ENCODE measurements at regions not wholly inside any gene's neighbourhood (a gene's known extent, or its start where the extent isn't known, plus 50 kb on each side); places are given as distances from the start of the nearest gene placed in this dataset.
"Not testable (repeated sequence)": the region's sequence is repeated elsewhere in the genome, so short reads cannot be mapped to it uniquely, and the experiment has no call there.

GRCh38 chr15:66886241-66886675, 179.1 kb upstream of the SMAD3 start:
- H3K27me3 ChIP-seq (ENCODE audit: control insufficient read depth, extremely low read depth, insufficient read depth, low read length): no peaks in the 10 kb centered on the region
- no peaks in the 10 kb centered on the region for H3K9me3 ChIP-seq (ENCODE audit: control insufficient read depth, low read depth, low read length)
- H3K9ac ChIP-seq (ENCODE audit: control insufficient read depth, extremely low read depth, insufficient read depth, low read length): no peak overlapping the region
- H3K4me1 ChIP-seq (ENCODE audit: control insufficient read depth, extremely low read depth, insufficient read depth, low read length): peaks cover 26% of the 10 kb centered on the region
- dilution Hi-C loops (cut with MboI; ENCODE audit: extremely low pct_ligation_motif_present, low sequenced_read_pairs): no loop called here
- no peak overlapping the region for H2AFZ ChIP-seq (ENCODE audit: control insufficient read depth, low read length)
- no peak overlapping the region for H3K4me2 ChIP-seq (ENCODE audit: control insufficient read depth, extremely low read depth, insufficient read depth, low read depth, low read length)
- FAIRE-seq (no peak), DNase-seq (ENCODE audit: low read depth, low spot score) (no peak)
- H3K9me1 ChIP-seq (ENCODE audit: control insufficient read depth, extremely low read depth, insufficient read depth, low read length): no peaks in the 10 kb centered on the region
- H4K20me1 ChIP-seq (ENCODE audit: control insufficient read depth, extremely low read depth, insufficient read depth, low read length): no peaks in the 10 kb centered on the region
- H3K27ac ChIP-seq (ENCODE audit: control insufficient read depth, insufficient read depth, low read length): no peak overlapping the region
- TF ChIP-seq EZH2 (IDR thresholded peaks at IDR 0.05; ENCODE audit: low read length) (no peak), CTCF (optimal IDR thresholded peaks at IDR 0.05 in 1 of 3, IDR thresholded peaks at IDR 0.05 in 1 of 3, conservative IDR thresholded peaks at IDR 0.05 in 1 of 3; ENCODE audit: extremely low read depth in 1 of 3, insufficient read depth in 2 of 3, low read length in 3 of 3) (no peak)
- no peaks in the 10 kb centered on the region for H3K36me3 ChIP-seq (ENCODE audit: control insufficient read depth in 2 of 2, extremely low read depth in 1 of 2, insufficient read depth in 2 of 2, low read length in 2 of 2)
- H3K79me2 ChIP-seq (ENCODE audit: control insufficient read depth, insufficient read depth, low read length): no peaks in the 10 kb centered on the region
- no peak overlapping the region for H3K4me3 ChIP-seq (ENCODE audit: control insufficient read depth in 2 of 3, extremely low read depth in 1 of 3, insufficient read depth in 2 of 3, low read depth in 1 of 3, low read length in 3 of 3)

GRCh38 chr15:66886686-66887273, 178.6 kb upstream of the SMAD3 start:
- Histone ChIP-seq H3K9me3 (ENCODE audit: control insufficient read depth, low read depth, low read length) (no peaks in the 10 kb centered on the region), H3K4me3 (ENCODE audit: control insufficient read depth in 2 of 3, extremely low read depth in 1 of 3, insufficient read depth in 2 of 3, low read depth in 1 of 3, low read length in 3 of 3) (no peak overlapping the region), H3K4me2 (ENCODE audit: control insufficient read depth, extremely low read depth, insufficient read depth, low read depth, low read length) (no peak overlapping the region), H3K4me1 (ENCODE audit: control insufficient read depth, extremely low read depth, insufficient read depth, low read length) (peaks cover 26% of the 10 kb centered on the region), H3K9me1 (ENCODE audit: control insufficient read depth, extremely low read depth, insufficient read depth, low read length) (no peaks in the 10 kb centered on the region), H3K36me3 (ENCODE audit: control insufficient read depth in 2 of 2, extremely low read depth in 1 of 2, insufficient read depth in 2 of 2, low read length in 2 of 2) (no peaks in the 10 kb centered on the region), H3K9ac (ENCODE audit: control insufficient read depth, extremely low read depth, insufficient read depth, low read length) (no peak overlapping the region), H3K27me3 (ENCODE audit: control insufficient read depth, extremely low read depth, insufficient read depth, low read length) (no peaks in the 10 kb centered on the region), H4K20me1 (ENCODE audit: control insufficient read depth, extremely low read depth, insufficient read depth, low read length) (no peaks in the 10 kb centered on the region), H2AFZ (ENCODE audit: control insufficient read depth, low read length) (no peak overlapping the region), H3K27ac (ENCODE audit: control insufficient read depth, insufficient read depth, low read length) (no peak overlapping the region), H3K79me2 (ENCODE audit: control insufficient read depth, insufficient read depth, low read length) (no peaks in the 10 kb centered on the region)
- dilution Hi-C loops (cut with MboI; ENCODE audit: extremely low pct_ligation_motif_present, low sequenced_read_pairs): no loop called here
- FAIRE-seq: no peak
- DNase-seq (ENCODE audit: low read depth, low spot score): no peak
- TF ChIP-seq CTCF (optimal IDR thresholded peaks at IDR 0.05 in 1 of 3, IDR thresholded peaks at IDR 0.05 in 1 of 3, conservative IDR thresholded peaks at IDR 0.05 in 1 of 3; ENCODE audit: extremely low read depth in 1 of 3, insufficient read depth in 2 of 3, low read length in 3 of 3) (no peak), EZH2 (IDR thresholded peaks at IDR 0.05; ENCODE audit: low read length) (no peak)

- H3K4me1 ChIP-seq (ENCODE audit: control insufficient read depth, extremely low read depth, insufficient read depth, low read length); H3K27me3 ChIP-seq (ENCODE audit: control insufficient read depth, extremely low read depth, insufficient read depth, low read length); H2AFZ ChIP-seq (ENCODE audit: control insufficient read depth, low read length); dilution Hi-C loops (cut with MboI; ENCODE audit: extremely low pct_ligation_motif_present, low sequenced_read_pairs); H3K9me3 ChIP-seq (ENCODE audit: control insufficient read depth, low read depth, low read length); FAIRE-seq; H3K4me3 ChIP-seq (ENCODE audit: control insufficient read depth in 2 of 3, extremely low read depth in 1 of 3, insufficient read depth in 2 of 3, low read depth in 1 of 3, low read length in 3 of 3); H4K20me1 ChIP-seq (ENCODE audit: control insufficient read depth, extremely low read depth, insufficient read depth, low read length); H3K27ac ChIP-seq (ENCODE audit: control insufficient read depth, insufficient read depth, low read length); H3K9me1 ChIP-seq (ENCODE audit: control insufficient read depth, extremely low read depth, insufficient read depth, low read length); H3K79me2 ChIP-seq (ENCODE audit: control insufficient read depth, insufficient read depth, low read length); H3K36me3 ChIP-seq (ENCODE audit: control insufficient read depth in 2 of 2, extremely low read depth in 1 of 2, insufficient read depth in 2 of 2, low read length in 2 of 2); H3K9ac ChIP-seq (ENCODE audit: control insufficient read depth, extremely low read depth, insufficient read depth, low read length); H3K4me2 ChIP-seq (ENCODE audit: control insufficient read depth, extremely low read depth, insufficient read depth, low read depth, low read length); DNase-seq (ENCODE audit: low read depth, low spot score): not testable (repeated sequence)
Measured at GRCh38 chr15:66889298-66889697, 176.1 kb upstream of the SMAD3 start.
